ENCODE measurements at regions not wholly inside any gene's neighbourhood (a gene's known extent, or its start where the extent isn't known, plus 50 kb on each side); places are given as distances from the start of the nearest gene placed in this dataset.

- no peaks in the 10 kb centered on the region for H3K27me3 Mint-ChIP-seq
- no peaks in the 10 kb centered on the region for H3K4me1 Mint-ChIP-seq
- H3K4me3 Mint-ChIP-seq = no peak overlapping the region
- H3K9me3 Mint-ChIP-seq = no peaks in the 10 kb centered on the region
- no peak overlapping the region for H3K27ac Mint-ChIP-seq
- no peaks in the 10 kb centered on the region for H3K36me3 Mint-ChIP-seq
- CTCF ChIA-PET = no interaction called here
- DNase-seq = no peak
These were observed 656.5 kb downstream of the IRS1 start for GRCh38 chr2:226143091-226143490.

GRCh38 chr2:226142463-226142862 lies 657.2 kb downstream of the IRS1 start:
- Mint-ChIP-seq H3K27me3 (no peaks in the 10 kb centered on the region), H3K27ac (no peak overlapping the region), H3K4me1 (no peaks in the 10 kb centered on the region), H3K36me3 (no peaks in the 10 kb centered on the region), H3K9me3 (no peaks in the 10 kb centered on the region), H3K4me3 (no peak overlapping the region)
- no peak for DNase-seq
- CTCF ChIA-PET = no interaction called here

- CTCF ChIA-PET = interaction anchor here (0.7 kb wide), 1 partner anchor 75 kb away, joined by 3 read pairs; no protein-coding TSS in a partner anchor
- DNase-seq = no peak
- H3K27ac Mint-ChIP-seq = no peak overlapping the region
- H3K9me3 Mint-ChIP-seq = no peaks in the 10 kb centered on the region
- no peaks in the 10 kb centered on the region for H3K27me3 Mint-ChIP-seq
- no peak overlapping the region for H3K4me3 Mint-ChIP-seq
- no peaks in the 10 kb centered on the region for H3K36me3 Mint-ChIP-seq
- H3K4me1 Mint-ChIP-seq = no peaks in the 10 kb centered on the region
These were observed 659.0 kb downstream of the IRS1 start for GRCh38 chr2:226140594-226140993.

- DNase-seq = no peak
- Mint-ChIP-seq H3K27me3 (no peaks in the 10 kb centered on the region), H3K9me3 (no peaks in the 10 kb centered on the region), H3K27ac (no peak overlapping the region), H3K4me3 (no peak overlapping the region), H3K36me3 (no peaks in the 10 kb centered on the region), H3K4me1 (no peaks in the 10 kb centered on the region)
- CTCF ChIA-PET = interaction anchor here (0.7 kb wide), 1 partner anchor 76 kb away, joined by 3 read pairs; no protein-coding TSS in a partner anchor
These were observed 659.9 kb downstream of the IRS1 start for GRCh38 chr2:226139759-226140158.

GRCh38 chr2:226137201-226137811 lies 662.3 kb downstream of the IRS1 start:
- DNase-seq = no peak
- H3K27me3 Mint-ChIP-seq = no peaks in the 10 kb centered on the region
- H3K9me3 Mint-ChIP-seq = no peaks in the 10 kb centered on the region
- CTCF ChIA-PET = no interaction called here
- no peaks in the 10 kb centered on the region for H3K36me3 Mint-ChIP-seq
- no peak overlapping the region for H3K4me3 Mint-ChIP-seq
- H3K27ac Mint-ChIP-seq = no peak overlapping the region
- no peaks in the 10 kb centered on the region for H3K4me1 Mint-ChIP-seq

- H3K27ac Mint-ChIP-seq = no peak overlapping the region
These were observed 662.9 kb downstream of the IRS1 start for GRCh38 chr2:226136739-226137138.

GRCh38 chr2:226135861-226136548 lies 663.6 kb downstream of the IRS1 start:
- CTCF ChIA-PET = no interaction called here
- Mint-ChIP-seq H3K4me3 (no peak overlapping the region), H3K27me3 (no peaks in the 10 kb centered on the region), H3K36me3 (no peaks in the 10 kb centered on the region), H3K4me1 (no peaks in the 10 kb centered on the region), H3K27ac (no peak overlapping the region), H3K9me3 (no peaks in the 10 kb centered on the region)
- no peak for DNase-seq

More at GRCh38 chr2:226136739-226137138, 662.9 kb downstream of the IRS1 start:
- H3K4me3 Mint-ChIP-seq = no peak overlapping the region
- no peaks in the 10 kb centered on the region for H3K4me1 Mint-ChIP-seq
- H3K36me3 Mint-ChIP-seq = no peaks in the 10 kb centered on the region
- no peak for DNase-seq
- H3K9me3 Mint-ChIP-seq = no peaks in the 10 kb centered on the region
- CTCF ChIA-PET = no interaction called here
- H3K27me3 Mint-ChIP-seq = no peaks in the 10 kb centered on the region

- DNase-seq = no peak
- Mint-ChIP-seq H3K27me3 (no peaks in the 10 kb centered on the region), H3K4me1 (no peaks in the 10 kb centered on the region), H3K4me3 (no peak overlapping the region), H3K27ac (no peak overlapping the region), H3K36me3 (no peaks in the 10 kb centered on the region), H3K9me3 (no peaks in the 10 kb centered on the region)
- CTCF ChIA-PET = no interaction called here
These were observed 667.1 kb downstream of the IRS1 start for GRCh38 chr2:226132323-226133215.

- no peak for DNase-seq
- Mint-ChIP-seq H3K36me3 (no peaks in the 10 kb centered on the region), H3K27ac (no peak overlapping the region), H3K4me3 (no peak overlapping the region), H3K27me3 (no peaks in the 10 kb centered on the region), H3K9me3 (no peaks in the 10 kb centered on the region), H3K4me1 (no peaks in the 10 kb centered on the region)
- CTCF ChIA-PET = no interaction called here
These were observed 668.3 kb downstream of the IRS1 start for GRCh38 chr2:226131299-226131784.

GRCh38 chr2:226130192-226130591 lies 669.4 kb downstream of the IRS1 start:
- CTCF ChIA-PET = no interaction called here

GRCh38 chr2:226127682-226128081 lies 671.9 kb downstream of the IRS1 start:
- Mint-ChIP-seq H3K27ac (no peak overlapping the region), H3K36me3 (no peaks in the 10 kb centered on the region), H3K27me3 (no peaks in the 10 kb centered on the region), H3K4me1 (no peaks in the 10 kb centered on the region), H3K4me3 (no peak overlapping the region), H3K9me3 (no peaks in the 10 kb centered on the region)
- DNase-seq = no peak
- CTCF ChIA-PET = no interaction called here

More at GRCh38 chr2:226130192-226130591, 669.4 kb downstream of the IRS1 start:
- Mint-ChIP-seq H3K27ac (no peak overlapping the region), H3K4me1 (no peaks in the 10 kb centered on the region), H3K36me3 (no peaks in the 10 kb centered on the region), H3K9me3 (no peaks in the 10 kb centered on the region), H3K27me3 (no peaks in the 10 kb centered on the region), H3K4me3 (no peak overlapping the region)
- no peak for DNase-seq

GRCh38 chr2:226126104-226126503 lies 673.5 kb downstream of the IRS1 start:
- DNase-seq = no peak
- CTCF ChIA-PET = no interaction called here
- H3K4me1 Mint-ChIP-seq = no peaks in the 10 kb centered on the region
- H3K9me3 Mint-ChIP-seq = no peaks in the 10 kb centered on the region
- no peaks in the 10 kb centered on the region for H3K36me3 Mint-ChIP-seq
- H3K4me3 Mint-ChIP-seq = no peak overlapping the region
- no peaks in the 10 kb centered on the region for H3K27me3 Mint-ChIP-seq
- no peak overlapping the region for H3K27ac Mint-ChIP-seq

- no peaks in the 10 kb centered on the region for H3K4me1 Mint-ChIP-seq
- CTCF ChIA-PET = no interaction called here
These were observed 674.3 kb downstream of the IRS1 start for GRCh38 chr2:226125176-226125883.

GRCh38 chr2:226124548-226125011 lies 675.0 kb downstream of the IRS1 start:
- DNase-seq = no peak
- Mint-ChIP-seq H3K9me3 (no peaks in the 10 kb centered on the region), H3K4me3 (no peak overlapping the region), H3K4me1 (no peaks in the 10 kb centered on the region), H3K36me3 (no peaks in the 10 kb centered on the region), H3K27ac (no peak overlapping the region), H3K27me3 (no peaks in the 10 kb centered on the region)
- CTCF ChIA-PET = no interaction called here

More at GRCh38 chr2:226125176-226125883, 674.3 kb downstream of the IRS1 start:
- Mint-ChIP-seq H3K27ac (no peak overlapping the region), H3K9me3 (no peaks in the 10 kb centered on the region), H3K36me3 (no peaks in the 10 kb centered on the region), H3K27me3 (no peaks in the 10 kb centered on the region), H3K4me3 (no peak overlapping the region)
- DNase-seq = no peak

All from activated naive CD4-positive, alpha-beta T cell treated with anti-CD3 and anti-CD28 coated beads, Interleukin-2, amount 10 ng/mL, durations not matched to agents 7 days and 5 days (primary cell).